ENCODE measurements at regions not wholly inside any gene's neighbourhood (a gene's known extent, or its start where the extent isn't known, plus 50 kb on each side); places are given as distances from the start of the nearest gene placed in this dataset.
"Not testable (repeated sequence)": the region's sequence is repeated elsewhere in the genome, so short reads cannot be mapped to it uniquely, and the experiment has no call there.

DNA sequence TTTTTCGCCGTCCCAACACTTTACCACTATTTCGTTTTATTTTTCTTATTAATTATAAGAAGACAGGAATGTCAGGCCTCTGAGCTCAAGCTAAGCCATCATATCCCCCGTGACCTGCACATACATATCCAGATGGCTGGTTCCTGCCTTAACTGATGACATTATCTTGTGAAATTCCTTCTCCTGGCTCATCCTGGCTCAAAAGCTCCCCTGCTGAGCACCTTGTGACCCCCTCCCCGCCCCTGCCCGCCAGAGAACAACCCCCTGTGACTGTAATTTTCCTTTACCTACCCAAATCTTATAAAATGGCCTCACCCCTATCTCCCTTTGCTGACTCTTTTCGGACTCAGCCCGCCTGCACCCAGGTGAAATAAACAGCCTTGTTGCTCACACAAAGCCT lies 978.9 kb downstream of the EPHA3 start:
- H3K27ac Mint-ChIP-seq; H3K4me1 Mint-ChIP-seq; H3K27me3 Mint-ChIP-seq; H3K9me3 Mint-ChIP-seq; H3K36me3 Mint-ChIP-seq (ENCODE audit: low read depth); intact Hi-C loops (cut with micrococcal nuclease); H3K4me3 Mint-ChIP-seq; DNase-seq: not testable (repeated sequence)

DNA sequence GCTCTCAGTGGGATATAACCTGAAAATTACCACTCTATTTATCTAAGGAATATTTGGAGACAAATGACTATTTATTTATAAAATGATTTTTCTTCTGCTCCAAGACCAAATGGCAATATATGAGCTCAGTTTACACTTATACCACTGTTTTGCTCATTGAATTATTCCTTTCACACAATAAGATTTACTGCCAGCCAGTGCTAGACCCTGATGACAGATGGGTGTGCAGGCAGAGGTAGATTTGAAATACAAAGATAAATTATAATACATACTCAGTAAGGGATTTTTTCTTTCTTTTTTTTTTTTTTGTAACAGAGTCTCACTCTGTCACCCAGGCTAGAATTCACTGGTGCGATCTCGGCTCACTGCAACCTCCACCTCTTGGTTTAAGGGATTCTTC lies 980.3 kb downstream of the EPHA3 start:
- no peaks in the 10 kb centered on the region for H3K9me3 Mint-ChIP-seq
- no peaks in the 10 kb centered on the region for H3K36me3 Mint-ChIP-seq (ENCODE audit: low read depth)
- H3K27me3 Mint-ChIP-seq: no peaks in the 10 kb centered on the region
- no peak overlapping the region for H3K27ac Mint-ChIP-seq
- H3K4me1 Mint-ChIP-seq: no peaks in the 10 kb centered on the region
- H3K4me3 Mint-ChIP-seq: no peak overlapping the region
- no peak for DNase-seq
- intact Hi-C loops (cut with micrococcal nuclease): no loop called here

DNA sequence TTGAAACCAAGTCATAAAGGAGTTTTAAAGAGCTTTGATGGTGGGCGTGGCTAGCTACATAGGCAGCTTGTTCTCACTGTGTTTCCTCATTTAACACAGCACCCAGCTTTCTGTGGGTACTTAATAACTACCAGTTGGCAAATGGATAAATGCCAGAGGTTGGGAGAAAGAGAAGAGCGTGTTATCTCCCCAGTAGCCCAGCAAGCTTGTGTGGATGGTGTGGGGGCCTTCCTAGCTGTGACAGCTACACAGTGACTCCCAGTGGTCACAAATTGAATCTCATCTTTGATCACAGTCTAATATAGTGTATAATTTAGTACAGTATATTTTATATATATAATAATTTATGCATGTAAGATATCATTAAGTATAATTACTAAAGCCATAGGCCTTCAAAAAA lies 984.1 kb downstream of the EPHA3 start:
- intact Hi-C loops (cut with micrococcal nuclease): no loop called here
- Mint-ChIP-seq H3K9me3 (peaks cover 3% of the 10 kb centered on the region), H3K4me1 (no peaks in the 10 kb centered on the region), H3K27ac (no peak overlapping the region), H3K4me3 (no peak overlapping the region), H3K36me3 (ENCODE audit: low read depth) (no peaks in the 10 kb centered on the region), H3K27me3 (no peaks in the 10 kb centered on the region)
- no peak for DNase-seq

DNA sequence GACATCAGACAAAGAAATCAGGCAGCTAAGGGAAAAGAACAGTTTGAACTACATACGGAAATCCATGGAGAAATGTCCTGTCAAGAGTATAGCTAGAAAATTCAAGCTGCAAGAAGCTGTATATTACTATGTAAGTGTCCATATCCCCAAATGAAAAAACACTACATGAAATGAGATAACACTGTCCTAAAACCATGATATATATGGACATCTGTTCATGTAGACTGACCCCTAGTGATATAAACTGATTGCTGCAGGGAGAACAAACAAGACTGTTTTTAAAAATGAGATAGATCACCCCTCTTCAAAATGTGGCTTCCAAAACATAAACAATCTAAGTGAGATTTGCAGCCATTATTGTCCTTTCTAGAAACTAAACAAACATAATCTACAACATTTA lies 985.6 kb downstream of the EPHA3 start:
- no peaks in the 10 kb centered on the region for H3K27me3 Mint-ChIP-seq
- no peaks in the 10 kb centered on the region for H3K4me1 Mint-ChIP-seq
- peaks cover 3% of the 10 kb centered on the region for H3K9me3 Mint-ChIP-seq

DNA sequence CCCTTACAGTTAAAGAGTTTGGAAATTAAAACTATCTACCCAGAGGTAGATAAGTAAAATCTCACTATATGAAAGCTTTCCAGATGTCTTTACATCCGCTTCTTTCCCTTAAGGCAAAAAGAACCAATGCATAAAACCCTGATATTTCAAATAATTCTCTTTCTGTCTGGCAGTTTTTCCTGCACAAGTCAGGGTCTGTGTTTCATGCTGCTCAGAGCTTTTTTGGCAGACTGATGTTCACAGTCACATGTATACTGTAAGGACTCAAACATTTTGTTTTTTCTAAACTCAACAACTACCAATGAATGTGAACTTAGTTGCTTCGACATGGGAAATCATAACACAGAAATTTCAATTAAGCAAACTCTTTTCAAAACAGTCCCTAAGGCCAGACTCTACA lies 988.4 kb downstream of the EPHA3 start:
- intact Hi-C loops (cut with micrococcal nuclease): no loop called here
- DNase-seq: no peak
- no peak overlapping the region for H3K4me3 Mint-ChIP-seq
- H3K4me1 Mint-ChIP-seq: no peaks in the 10 kb centered on the region
- H3K27ac Mint-ChIP-seq: no peak overlapping the region
- H3K9me3 Mint-ChIP-seq: peaks cover 3% of the 10 kb centered on the region
- no peaks in the 10 kb centered on the region for H3K27me3 Mint-ChIP-seq
- H3K36me3 Mint-ChIP-seq (ENCODE audit: low read depth): no peaks in the 10 kb centered on the region

More for the DNA sequence above, 985.6 kb downstream of the EPHA3 start:
- no peak for DNase-seq
- H3K27ac Mint-ChIP-seq: no peak overlapping the region
- no peaks in the 10 kb centered on the region for H3K36me3 Mint-ChIP-seq (ENCODE audit: low read depth)
- no peak overlapping the region for H3K4me3 Mint-ChIP-seq
- intact Hi-C loops (cut with micrococcal nuclease): no loop called here

DNA sequence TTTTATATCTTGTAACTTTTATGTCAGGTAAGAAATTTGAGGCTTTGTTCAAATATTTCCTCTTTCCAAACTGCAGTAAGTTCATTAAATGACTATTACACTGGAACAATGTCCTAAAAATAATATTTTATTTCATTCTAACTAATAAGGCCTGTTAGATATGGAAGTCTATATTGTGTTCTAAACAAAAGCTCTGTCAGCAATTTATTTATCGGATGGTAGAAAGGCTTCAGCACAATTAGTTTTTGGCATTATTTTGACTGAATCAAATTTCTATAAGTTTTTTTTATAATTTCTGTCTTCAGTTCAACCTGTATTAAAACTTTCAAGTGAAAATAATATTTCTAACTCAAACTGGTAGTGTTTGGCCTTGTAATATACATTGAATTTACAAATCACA lies 992.1 kb downstream of the EPHA3 start:
- Mint-ChIP-seq H3K27ac (no peak overlapping the region), H3K27me3 (no peaks in the 10 kb centered on the region), H3K4me3 (no peak overlapping the region), H3K4me1 (no peaks in the 10 kb centered on the region), H3K36me3 (ENCODE audit: low read depth) (no peaks in the 10 kb centered on the region), H3K9me3 (peaks cover 3% of the 10 kb centered on the region)
- DNase-seq: no peak
- intact Hi-C loops (cut with micrococcal nuclease): no loop called here

DNA sequence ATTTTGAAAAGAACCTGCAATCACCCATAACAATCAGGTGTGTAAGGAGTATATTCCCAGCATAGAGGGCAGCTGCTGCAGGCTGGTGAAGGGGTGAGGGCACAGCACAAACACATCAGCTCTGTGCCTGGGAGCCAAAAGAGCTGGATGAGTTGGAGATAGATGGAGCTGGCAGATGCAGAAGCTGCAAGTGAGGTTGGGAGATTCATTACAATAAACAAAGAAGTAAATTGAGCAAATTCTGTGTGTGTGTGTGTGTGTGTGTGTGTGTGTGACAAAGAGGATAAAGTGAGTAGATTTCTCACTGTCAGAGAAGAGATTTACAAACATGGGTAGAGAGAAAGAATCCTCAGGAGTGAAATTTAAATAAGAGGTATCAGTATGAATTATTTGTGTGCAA lies 994.7 kb downstream of the EPHA3 start:
- H3K9me3 Mint-ChIP-seq: no peaks in the 10 kb centered on the region
- no peaks in the 10 kb centered on the region for H3K36me3 Mint-ChIP-seq (ENCODE audit: low read depth)
- no peaks in the 10 kb centered on the region for H3K4me1 Mint-ChIP-seq
- no peaks in the 10 kb centered on the region for H3K27me3 Mint-ChIP-seq
- H3K4me3 Mint-ChIP-seq: no peak overlapping the region
- intact Hi-C loops (cut with micrococcal nuclease): no loop called here
- H3K27ac Mint-ChIP-seq: no peak overlapping the region
- DNase-seq: no peak

DNA sequence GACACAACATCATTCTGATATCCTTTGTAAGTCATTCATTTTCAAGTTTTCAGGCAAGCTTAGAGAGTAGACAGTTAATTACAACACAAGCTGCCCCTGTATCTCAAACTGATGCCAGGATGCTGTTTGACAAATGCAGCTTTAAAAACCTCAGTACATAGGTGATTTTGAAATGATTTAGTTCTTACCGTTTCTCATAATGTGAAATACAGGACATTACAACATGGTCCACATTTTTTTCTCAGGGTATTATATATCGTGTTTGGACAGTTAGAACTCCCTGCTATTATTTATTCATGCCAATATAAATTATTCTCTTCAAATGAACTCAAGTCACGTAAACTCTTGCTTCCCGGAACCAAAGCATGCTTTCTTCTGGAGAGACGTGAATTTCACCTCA lies 1013.9 kb downstream of the EPHA3 start:
- no peaks in the 10 kb centered on the region for H3K4me1 Mint-ChIP-seq
- peaks cover 3% of the 10 kb centered on the region for H3K9me3 Mint-ChIP-seq
- no peak overlapping the region for H3K4me3 Mint-ChIP-seq
- H3K27ac Mint-ChIP-seq: no peak overlapping the region
- no peak for DNase-seq
- intact Hi-C loops (cut with micrococcal nuclease): no loop called here
- H3K36me3 Mint-ChIP-seq (ENCODE audit: low read depth): no peaks in the 10 kb centered on the region
- H3K27me3 Mint-ChIP-seq: no peaks in the 10 kb centered on the region

DNA sequence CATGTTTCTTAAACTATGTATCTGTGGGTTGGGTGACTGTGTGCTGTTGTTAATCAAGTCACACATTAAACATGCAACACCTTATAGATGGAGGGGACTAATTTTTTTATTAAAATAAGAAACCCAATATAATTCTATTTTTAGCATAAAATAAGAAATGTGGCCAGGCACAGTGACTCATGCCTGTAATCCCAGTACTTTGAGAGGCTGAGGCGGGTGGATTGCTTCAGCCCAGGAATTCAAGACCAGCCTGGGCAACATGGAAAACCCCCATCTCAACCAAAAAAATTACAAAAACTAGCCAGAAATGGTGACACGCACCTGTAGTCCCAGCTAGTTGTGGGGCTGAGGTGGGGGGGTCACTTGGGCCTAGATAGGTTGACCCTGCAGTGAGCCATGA lies 1021.0 kb downstream of the EPHA3 start:
- Mint-ChIP-seq H3K36me3 (ENCODE audit: low read depth) (no peaks in the 10 kb centered on the region), H3K4me3 (no peak overlapping the region), H3K27me3 (no peaks in the 10 kb centered on the region), H3K9me3 (peaks cover 5% of the 10 kb centered on the region), H3K4me1 (no peaks in the 10 kb centered on the region), H3K27ac (no peak overlapping the region)
- no peak for DNase-seq
- intact Hi-C loops (cut with micrococcal nuclease): no loop called here

DNA sequence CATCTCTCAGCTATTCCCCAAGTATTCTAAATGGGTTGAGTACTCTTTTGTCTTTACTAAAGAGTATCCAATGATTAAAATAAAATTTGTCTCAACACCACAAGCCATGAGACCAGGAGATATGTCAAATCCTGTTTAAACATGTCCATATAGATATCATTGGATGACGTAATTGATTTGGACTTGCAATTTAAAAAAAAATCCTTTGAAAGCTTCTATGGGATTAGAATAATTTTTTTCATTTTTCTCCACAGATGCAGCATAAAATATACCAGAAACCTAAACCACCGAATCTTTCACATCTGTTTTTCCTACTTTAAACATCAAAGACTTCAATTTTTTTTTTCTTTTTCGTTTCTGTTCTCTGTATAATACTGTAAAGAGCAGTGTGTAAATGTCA lies 1022.3 kb downstream of the EPHA3 start:
- Mint-ChIP-seq H3K4me3 (no peak overlapping the region), H3K27me3 (no peaks in the 10 kb centered on the region), H3K9me3 (peaks cover 9% of the 10 kb centered on the region), H3K4me1 (no peaks in the 10 kb centered on the region), H3K36me3 (ENCODE audit: low read depth) (no peaks in the 10 kb centered on the region), H3K27ac (no peak overlapping the region)
- intact Hi-C loops (cut with micrococcal nuclease): no loop called here
- DNase-seq: no peak

DNA sequence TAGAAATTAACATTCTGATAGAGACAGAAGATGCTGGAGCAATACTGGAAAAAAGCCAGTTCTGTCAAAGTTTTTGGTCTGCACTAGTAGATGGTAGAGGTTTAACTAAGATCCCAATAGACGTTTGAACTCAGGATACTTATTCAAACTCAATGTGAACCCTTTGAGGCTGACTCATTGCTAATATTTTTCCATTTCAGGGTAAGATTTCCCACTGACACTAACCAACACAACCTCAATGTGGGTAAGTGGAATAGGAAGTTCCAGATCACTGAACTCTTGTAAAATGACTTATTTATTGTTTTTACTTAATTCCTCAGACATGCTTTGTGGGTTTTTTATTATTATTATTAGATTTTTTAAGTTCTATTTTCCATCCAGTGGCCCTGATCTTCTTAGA lies 1024.8 kb downstream of the EPHA3 start:
- Mint-ChIP-seq H3K4me1 (no peaks in the 10 kb centered on the region), H3K27ac (no peak overlapping the region), H3K36me3 (ENCODE audit: low read depth) (no peaks in the 10 kb centered on the region), H3K4me3 (no peak overlapping the region), H3K27me3 (no peaks in the 10 kb centered on the region), H3K9me3 (peaks cover 10% of the 10 kb centered on the region)
- DNase-seq: no peak
- intact Hi-C loops (cut with micrococcal nuclease): no loop called here

DNA sequence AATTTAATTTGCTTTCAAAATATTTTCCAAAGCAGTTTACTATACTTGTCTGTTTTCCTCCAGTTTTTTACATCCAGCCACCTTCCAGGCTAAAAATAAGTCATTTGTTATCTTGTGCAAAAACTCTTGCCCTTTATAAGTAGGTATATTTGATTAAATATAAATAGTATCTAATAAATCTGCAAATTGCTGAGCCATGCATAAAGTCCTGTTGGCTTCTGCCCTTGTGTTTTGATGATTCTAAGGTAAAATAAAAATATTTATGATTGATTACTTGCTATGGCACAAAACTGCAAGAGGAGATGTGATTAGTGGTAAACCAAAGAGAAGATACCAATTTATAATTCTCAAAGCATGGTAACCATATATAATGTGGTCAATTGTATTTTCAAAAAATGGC lies 1026.7 kb downstream of the EPHA3 start:
- Mint-ChIP-seq H3K4me3 (no peak overlapping the region), H3K9me3 (peaks cover 10% of the 10 kb centered on the region), H3K36me3 (ENCODE audit: low read depth) (no peaks in the 10 kb centered on the region), H3K4me1 (no peaks in the 10 kb centered on the region), H3K27ac (no peak overlapping the region), H3K27me3 (no peaks in the 10 kb centered on the region)
- DNase-seq: no peak
- intact Hi-C loops (cut with micrococcal nuclease): no loop called here

DNA sequence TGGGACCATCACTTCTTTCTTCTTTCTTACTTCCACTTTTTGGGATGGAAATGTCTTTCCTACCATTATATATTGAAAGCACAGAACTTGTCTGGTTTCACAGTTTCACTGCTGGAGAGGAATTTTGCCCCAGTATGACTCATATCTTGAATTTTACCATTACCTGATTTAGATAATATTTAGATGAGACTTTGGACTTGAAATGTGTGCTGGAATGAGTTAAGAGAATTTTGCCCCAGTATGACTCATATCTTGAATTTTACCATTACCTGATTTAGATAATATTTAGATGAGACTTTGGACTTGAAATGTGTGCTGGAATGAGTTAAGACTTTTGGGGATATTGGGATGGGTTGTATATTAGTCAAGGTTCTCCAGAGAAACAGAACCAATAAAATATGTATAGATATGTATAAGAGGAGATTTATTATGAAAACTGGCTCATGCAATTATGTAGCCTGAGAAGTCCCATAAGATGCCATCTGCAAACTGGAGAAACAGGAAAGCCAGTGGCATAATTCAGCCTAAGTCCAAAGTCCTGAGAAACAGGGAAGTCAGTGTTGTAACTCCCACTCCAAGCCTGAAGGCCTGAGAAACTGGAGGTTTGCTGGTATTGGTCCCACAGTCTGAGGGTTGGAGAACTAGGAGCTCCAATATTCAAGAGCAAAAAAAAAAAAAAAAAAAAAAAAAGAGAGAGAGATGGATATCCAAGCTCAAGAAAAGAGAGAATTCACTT lies 1029.2 kb downstream of the EPHA3 start:
- Mint-ChIP-seq H3K4me1 (no peaks in the 10 kb centered on the region), H3K27ac (no peak overlapping the region), H3K9me3 (peaks cover 10% of the 10 kb centered on the region), H3K4me3 (no peak overlapping the region), H3K36me3 (ENCODE audit: low read depth) (no peaks in the 10 kb centered on the region), H3K27me3 (no peaks in the 10 kb centered on the region)
- no peak for DNase-seq
- intact Hi-C loops (cut with micrococcal nuclease): no loop called here

DNA sequence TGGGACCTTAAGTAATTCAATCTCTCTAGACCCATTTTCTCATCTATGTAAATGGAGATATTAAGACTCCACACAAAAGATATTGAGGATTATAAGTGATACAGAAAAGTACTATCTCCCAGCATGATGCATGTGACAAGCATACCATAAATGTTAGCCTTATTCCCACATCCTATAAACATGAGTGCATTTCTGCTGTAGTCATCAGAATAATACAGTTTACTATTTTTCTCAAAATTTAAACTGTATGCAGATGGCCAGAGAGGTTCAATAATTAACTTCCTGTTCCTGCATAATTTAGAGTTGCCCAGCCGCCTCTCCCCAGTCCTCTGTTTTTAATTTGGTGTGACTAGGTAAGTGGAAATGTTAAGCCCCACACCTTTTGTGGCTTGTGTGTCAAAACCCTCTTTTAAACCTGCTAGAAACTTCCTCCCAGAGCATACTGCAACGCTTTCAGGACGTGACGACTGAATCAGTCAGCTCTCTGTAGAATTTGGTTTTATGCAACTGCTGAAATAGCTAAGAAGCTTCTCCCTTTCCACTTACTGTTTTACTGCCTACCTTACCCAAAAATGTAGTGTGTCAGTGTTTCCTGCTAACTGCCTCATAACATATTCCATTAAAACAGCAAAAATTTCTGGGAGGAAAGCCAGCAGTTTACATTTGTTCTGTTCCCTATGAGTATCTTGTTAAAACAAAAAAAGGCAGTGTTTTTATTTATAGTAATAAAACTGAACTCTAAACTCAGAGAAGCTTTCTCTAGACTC lies 1037.9 kb downstream of the EPHA3 start:
- intact Hi-C loops (cut with micrococcal nuclease): no loop called here
- Mint-ChIP-seq H3K27ac (no peak overlapping the region), H3K4me3 (no peak overlapping the region), H3K9me3 (peaks cover 4% of the 10 kb centered on the region), H3K36me3 (ENCODE audit: low read depth) (no peaks in the 10 kb centered on the region), H3K27me3 (no peaks in the 10 kb centered on the region), H3K4me1 (no peaks in the 10 kb centered on the region)
- DNase-seq: no peak

DNA sequence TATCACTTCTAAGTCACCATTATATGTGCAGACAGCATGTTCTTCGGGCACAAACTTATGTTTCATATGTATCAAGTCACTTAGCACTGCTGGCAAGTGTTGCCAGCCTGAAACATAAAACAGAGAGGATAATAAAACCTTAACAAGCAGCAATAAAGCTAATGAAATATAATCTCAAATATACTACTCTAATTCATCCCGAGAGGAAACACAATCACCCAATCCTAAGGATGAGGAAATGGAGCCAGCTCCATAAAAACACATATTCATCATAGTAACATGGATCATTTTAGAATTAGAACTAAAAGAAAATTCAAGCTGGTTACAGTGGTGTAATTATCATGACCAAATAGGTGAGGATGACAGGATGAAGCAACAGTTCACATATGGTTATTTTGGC lies 1072.7 kb downstream of the EPHA3 start:
- Mint-ChIP-seq H3K9me3 (peaks cover 6% of the 10 kb centered on the region), H3K27ac (no peak overlapping the region), H3K4me1 (peaks cover 2% of the 10 kb centered on the region), H3K36me3 (ENCODE audit: low read depth) (no peaks in the 10 kb centered on the region), H3K4me3 (no peak overlapping the region), H3K27me3 (no peaks in the 10 kb centered on the region)
- intact Hi-C loops (cut with micrococcal nuclease): loop anchor here (10.0 kb wide), 1 partner anchor 1975 kb away; no protein-coding TSS in a partner anchor
- no peak for DNase-seq

All from activated CD4-positive, alpha-beta T cell treated with anti-CD3 and anti-CD28 coated beads, Interleukin-2, amount 10 ng/mL, durations not matched to agents 24 days and 14 days (primary cell).